ENCODE measurements at regions not wholly inside any gene's neighbourhood (a gene's known extent, or its start where the extent isn't known, plus 50 kb on each side); places are given as distances from the start of the nearest gene placed in this dataset.

DNA sequence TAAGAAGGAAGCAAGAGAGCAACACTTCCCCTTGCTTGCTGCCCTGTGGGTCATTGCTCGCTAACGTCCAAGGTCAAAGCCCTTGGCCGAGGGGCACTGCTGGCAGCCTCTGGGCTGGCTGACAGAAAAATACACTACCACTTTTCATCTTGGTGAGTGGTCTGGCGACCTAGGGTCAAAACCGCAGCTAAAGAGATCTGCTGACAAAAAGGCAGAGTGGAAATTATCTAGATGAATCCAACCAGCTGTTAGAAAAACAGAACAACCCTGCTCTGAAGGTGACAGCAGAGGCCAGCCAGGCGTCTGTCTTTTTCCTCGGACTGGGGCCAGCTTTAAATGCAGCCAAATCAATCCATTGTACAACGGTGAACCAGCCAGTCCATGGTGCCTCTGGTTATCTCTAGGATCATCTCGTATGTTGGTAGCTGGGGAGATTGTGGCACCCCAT lies 92.6 kb downstream of the CD8B2 start:
- Histone ChIP-seq H3K4me1 (ENCODE audit: insufficient read depth) (peaks cover 8% of the 10 kb centered on the region; the same call in 1 of the 2 replicates), H3K4me3 (no peak overlapping the region), H3K79me2 (ENCODE audit: insufficient read depth) (no peaks in the 10 kb centered on the region), H4K20me1 (ENCODE audit: insufficient read depth) (no peaks in the 10 kb centered on the region), H3K9me3 (ENCODE audit: low read depth) (no peaks in the 10 kb centered on the region), H3K27me3 (replicated peaks; ENCODE audit: insufficient read depth) (peaks cover 16% of the 10 kb centered on the region; the same call in 1 of the 2 replicates), H3K4me2 (ENCODE audit: unreplicated experiment) (no peak overlapping the region), H2AFZ (no peak overlapping the region), H3K36me3 (ENCODE audit: low read depth) (no peaks in the 10 kb centered on the region), H3K9me2 (ENCODE audit: insufficient read depth) (no peaks in the 10 kb centered on the region), H3K9ac (no peak overlapping the region), H3K27ac (no peak overlapping the region), H3F3A (ENCODE audit: insufficient read depth) (no peaks in the 10 kb centered on the region)
- in situ Hi-C loops (cut with MboI), result no loop called here
- no peak for DNase-seq
- 61 to 62% methylated on average over 9 of the region's 9 CpGs for WGBS, 2 experiments (ENCODE audit: low coverage in 1 of 2, low lambda C conversion rate in 2 of 2, missing lambda C conversion rate in 2 of 2)
- TF ChIP-seq EZH2 (IDR thresholded peaks at IDR 0.05; ENCODE audit: insufficient read depth, poor library complexity, severe bottlenecking), result no peak
- no peak for TF ChIP-seq EZH2phosphoT487 (IDR thresholded peaks at IDR 0.05; ENCODE audit: insufficient read depth, low read depth)

DNA sequence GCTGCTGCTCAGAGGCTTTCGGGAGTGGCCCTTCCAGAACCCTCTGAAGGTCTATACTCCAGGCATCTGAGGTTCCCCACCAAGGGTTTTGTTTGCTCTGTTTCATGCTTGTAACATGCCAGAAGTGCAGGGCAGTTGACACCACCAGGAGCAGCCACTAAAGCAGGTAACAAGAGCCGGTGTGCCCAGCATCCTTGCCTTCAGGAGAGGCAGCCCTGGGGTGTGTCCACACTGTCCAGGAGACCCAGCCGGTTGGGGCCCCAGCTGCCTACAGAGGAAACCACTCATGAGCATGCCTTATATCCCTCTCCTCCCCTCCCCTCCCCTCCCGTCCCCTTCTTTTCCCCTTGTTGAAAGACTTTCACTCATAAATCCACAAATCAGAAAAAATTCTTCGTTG lies 93.1 kb downstream of the CD8B2 start:
- Histone ChIP-seq H3K9me3 (ENCODE audit: low read depth) (no peaks in the 10 kb centered on the region), H2AFZ (no peak overlapping the region), H3K4me3 (no peak overlapping the region), H3K4me2 (ENCODE audit: unreplicated experiment) (no peak overlapping the region), H3K27me3 (replicated peaks; ENCODE audit: insufficient read depth) (peaks cover 16% of the 10 kb centered on the region; the same call in 1 of the 2 replicates), H3F3A (ENCODE audit: insufficient read depth) (no peaks in the 10 kb centered on the region), H3K9me2 (ENCODE audit: insufficient read depth) (no peaks in the 10 kb centered on the region), H4K20me1 (ENCODE audit: insufficient read depth) (no peaks in the 10 kb centered on the region), H3K36me3 (ENCODE audit: low read depth) (no peaks in the 10 kb centered on the region), H3K79me2 (ENCODE audit: insufficient read depth) (no peaks in the 10 kb centered on the region), H3K4me1 (ENCODE audit: insufficient read depth) (peaks cover 8% of the 10 kb centered on the region; the same call in 1 of the 2 replicates), H3K9ac (no peak overlapping the region), H3K27ac (no peak overlapping the region)
- in situ Hi-C loops (cut with MboI), result no loop called here
- DNase-seq, result no peak
- 52 to 74% methylated on average over 3 to 5 of the region's 5 CpGs for WGBS, 2 experiments (ENCODE audit: low coverage in 1 of 2, low lambda C conversion rate in 2 of 2, missing lambda C conversion rate in 2 of 2)
- TF ChIP-seq EZH2 (IDR thresholded peaks at IDR 0.05; ENCODE audit: insufficient read depth, poor library complexity, severe bottlenecking) (no peak), EZH2phosphoT487 (IDR thresholded peaks at IDR 0.05; ENCODE audit: insufficient read depth, low read depth) (no peak)

GRCh38 chr2:106581328-106581727 lies 94.2 kb downstream of the CD8B2 start:
- no peaks in the 10 kb centered on the region for H3K79me2 ChIP-seq (ENCODE audit: insufficient read depth)
- H3K36me3 ChIP-seq (ENCODE audit: low read depth), result no peaks in the 10 kb centered on the region
- no peak for TF ChIP-seq EZH2phosphoT487 (IDR thresholded peaks at IDR 0.05; ENCODE audit: insufficient read depth, low read depth)
- no peak for TF ChIP-seq EZH2 (IDR thresholded peaks at IDR 0.05; ENCODE audit: insufficient read depth, poor library complexity, severe bottlenecking)
- peaks cover 2% of the 10 kb centered on the region; the same call in 1 of the 2 replicates for H3K4me1 ChIP-seq (ENCODE audit: insufficient read depth)
- in situ Hi-C loops (cut with MboI), result no loop called here
- H3K4me3 ChIP-seq, result no peak overlapping the region
- H3K9me3 ChIP-seq (ENCODE audit: low read depth), result no peaks in the 10 kb centered on the region
- H4K20me1 ChIP-seq (ENCODE audit: insufficient read depth), result no peaks in the 10 kb centered on the region
- no peak overlapping the region for H2AFZ ChIP-seq
- no peak overlapping the region for H3K9ac ChIP-seq
- H3K27ac ChIP-seq, result no peak overlapping the region
- H3F3A ChIP-seq (ENCODE audit: insufficient read depth), result no peaks in the 10 kb centered on the region
- no peak overlapping the region for H3K4me2 ChIP-seq (ENCODE audit: unreplicated experiment)
- H3K9me2 ChIP-seq (ENCODE audit: insufficient read depth), result no peaks in the 10 kb centered on the region
- H3K27me3 ChIP-seq (replicated peaks; ENCODE audit: insufficient read depth), result peaks cover 16% of the 10 kb centered on the region; the same call in 1 of the 2 replicates
- 89 to 94% methylated on average over 7 of the region's 7 CpGs for WGBS, 2 experiments (ENCODE audit: low coverage in 1 of 2, low lambda C conversion rate in 2 of 2, missing lambda C conversion rate in 2 of 2)
- no peak for DNase-seq

GRCh38 chr2:106581755-106582147 lies 94.6 kb downstream of the CD8B2 start:
- no peak for DNase-seq
- WGBS, 2 experiments (ENCODE audit: low coverage in 1 of 2, low lambda C conversion rate in 2 of 2, missing lambda C conversion rate in 2 of 2), result 43 to 50% methylated on average over 3 of the region's 3 CpGs
- Histone ChIP-seq H3K4me3 (peak overlapping the region; percentile 63), H3K9me3 (ENCODE audit: low read depth) (no peaks in the 10 kb centered on the region), H3K4me1 (ENCODE audit: insufficient read depth) (no peaks in the 10 kb centered on the region), H3K9me2 (ENCODE audit: insufficient read depth) (no peaks in the 10 kb centered on the region), H4K20me1 (ENCODE audit: insufficient read depth) (no peaks in the 10 kb centered on the region), H2AFZ (peak overlapping the region; percentile 69), H3F3A (ENCODE audit: insufficient read depth) (no peaks in the 10 kb centered on the region), H3K79me2 (ENCODE audit: insufficient read depth) (no peaks in the 10 kb centered on the region), H3K36me3 (ENCODE audit: low read depth) (no peaks in the 10 kb centered on the region), H3K27me3 (replicated peaks; ENCODE audit: insufficient read depth) (peaks cover 16% of the 10 kb centered on the region; the same call in 1 of the 2 replicates), H3K4me2 (ENCODE audit: unreplicated experiment) (peak overlapping the region; percentile 76), H3K9ac (peak overlapping the region; percentile 62; the same call in 1 of the 2 replicates), H3K27ac (no peak overlapping the region)
- in situ Hi-C loops (cut with MboI), result no loop called here
- no peak for TF ChIP-seq EZH2 (IDR thresholded peaks at IDR 0.05; ENCODE audit: insufficient read depth, poor library complexity, severe bottlenecking)
- TF ChIP-seq EZH2phosphoT487 (IDR thresholded peaks at IDR 0.05; ENCODE audit: insufficient read depth, low read depth), result no peak

All from GM23248 (cell line).